ENCODE measurements at regions not wholly inside any gene's neighbourhood (a gene's known extent, or its start where the extent isn't known, plus 50 kb on each side); places are given as distances from the start of the nearest gene placed in this dataset.

GRCh38 chr5:8953016-8953415 lies 592.9 kb downstream of the SEMA5A start:
- TF ChIP-seq CTCF (IDR thresholded peaks at IDR 0.05) (no peak), POLR2A (IDR thresholded peaks at IDR 0.05) (no peak)

Measured in lower leg skin (tissue), 3 donors.